NT2/D1 (cell line): ENCODE measurements at regions not wholly inside any gene's neighbourhood (a gene's known extent, or its start where the extent isn't known, plus 50 kb on each side); places are given as distances from the start of the nearest gene placed in this dataset.

Experiments used
- YY1 ChIP-seq: IDR thresholded peaks from 2 replicates; pipeline ENCODE4 v1.6.1; 2011; ENCODE audit not compliant: insufficient read length, insufficient read depth
- ZNF274 ChIP-seq: IDR thresholded peaks from 2 replicates; pipeline ENCODE4 v1.6.1; 2011; ENCODE audit warnings: mild to moderate bottlenecking, low read depth, low read length

DNA sequence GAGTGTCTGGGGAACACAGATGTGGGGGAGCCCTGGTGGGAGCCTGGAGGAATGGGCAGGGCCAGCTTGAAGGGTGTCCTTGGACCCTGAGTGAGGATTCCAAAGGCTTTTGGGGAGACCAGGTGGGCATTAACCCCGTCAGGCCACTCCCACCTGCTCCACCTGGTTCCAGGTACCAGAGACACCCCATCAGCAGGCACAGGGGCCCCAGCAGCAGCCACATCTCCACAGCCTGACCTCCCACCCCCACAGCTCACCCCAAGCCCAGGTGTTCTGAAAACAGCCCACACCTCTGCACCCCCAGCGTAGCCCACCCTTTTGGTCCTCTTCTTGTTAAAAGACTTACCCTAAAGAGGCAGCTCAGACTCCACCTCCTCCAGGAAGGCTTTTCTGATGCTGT is 102.1 kb upstream of the PRR20G start:
- TF ChIP-seq YY1: no peak
- no peak for TF ChIP-seq ZNF274
